ENCODE measurements at regions not wholly inside any gene's neighbourhood (a gene's known extent, or its start where the extent isn't known, plus 50 kb on each side); places are given as distances from the start of the nearest gene placed in this dataset.

GRCh38 chr3:24639061-24639460 is 144.4 kb upstream of the THRB start:
- no peaks in the 10 kb centered on the region for H4K20me1 ChIP-seq (ENCODE audit: control insufficient read depth, extremely low read depth, insufficient read depth, low read length)
- TF ChIP-seq EZH2 (IDR thresholded peaks at IDR 0.05; ENCODE audit: low read length) (no peak), CTCF (optimal IDR thresholded peaks at IDR 0.05 in 1 of 3, IDR thresholded peaks at IDR 0.05 in 1 of 3, conservative IDR thresholded peaks at IDR 0.05 in 1 of 3; ENCODE audit: extremely low read depth in 1 of 3, insufficient read depth in 2 of 3, low read length in 3 of 3) (no peak)
- no peaks in the 10 kb centered on the region for H3K27me3 ChIP-seq (ENCODE audit: control insufficient read depth, extremely low read depth, insufficient read depth, low read length)
- no peaks in the 10 kb centered on the region for H3K4me1 ChIP-seq (ENCODE audit: control insufficient read depth, extremely low read depth, insufficient read depth, low read length)
- no peak overlapping the region for H2AFZ ChIP-seq (ENCODE audit: control insufficient read depth, low read length)
- FAIRE-seq (no peak), DNase-seq (ENCODE audit: low read depth, low spot score) (no peak)
- no peaks in the 10 kb centered on the region for H3K9me3 ChIP-seq (ENCODE audit: control insufficient read depth, low read depth, low read length)
- dilution Hi-C loops (cut with MboI; ENCODE audit: extremely low pct_ligation_motif_present, low sequenced_read_pairs) = no loop called here
- H3K4me3 ChIP-seq (ENCODE audit: control insufficient read depth in 2 of 3, extremely low read depth in 1 of 3, insufficient read depth in 2 of 3, low read depth in 1 of 3, low read length in 3 of 3) = no peak overlapping the region
- no peak overlapping the region for H3K4me2 ChIP-seq (ENCODE audit: control insufficient read depth, extremely low read depth, insufficient read depth, low read depth, low read length)
- H3K27ac ChIP-seq (ENCODE audit: control insufficient read depth, insufficient read depth, low read length) = no peak overlapping the region
- H3K9ac ChIP-seq (ENCODE audit: control insufficient read depth, extremely low read depth, insufficient read depth, low read length) = no peak overlapping the region
- H3K36me3 ChIP-seq (ENCODE audit: control insufficient read depth in 2 of 2, extremely low read depth in 1 of 2, insufficient read depth in 2 of 2, low read length in 2 of 2) = no peaks in the 10 kb centered on the region
- H3K79me2 ChIP-seq (ENCODE audit: control insufficient read depth, insufficient read depth, low read length) = no peaks in the 10 kb centered on the region
- no peaks in the 10 kb centered on the region for H3K9me1 ChIP-seq (ENCODE audit: control insufficient read depth, extremely low read depth, insufficient read depth, low read length)

GRCh38 chr3:24639481-24640329 is 145.1 kb upstream of the THRB start:
- no peak for FAIRE-seq
- no peaks in the 10 kb centered on the region for H3K27me3 ChIP-seq (ENCODE audit: control insufficient read depth, extremely low read depth, insufficient read depth, low read length)
- no peak overlapping the region for H3K4me2 ChIP-seq (ENCODE audit: control insufficient read depth, extremely low read depth, insufficient read depth, low read depth, low read length)
- no peak overlapping the region for H3K27ac ChIP-seq (ENCODE audit: control insufficient read depth, insufficient read depth, low read length)
- no peaks in the 10 kb centered on the region for H3K4me1 ChIP-seq (ENCODE audit: control insufficient read depth, extremely low read depth, insufficient read depth, low read length)
- no peak overlapping the region for H2AFZ ChIP-seq (ENCODE audit: control insufficient read depth, low read length)
- H3K36me3 ChIP-seq (ENCODE audit: control insufficient read depth in 2 of 2, extremely low read depth in 1 of 2, insufficient read depth in 2 of 2, low read length in 2 of 2) = no peaks in the 10 kb centered on the region
- DNase-seq (ENCODE audit: low read depth, low spot score) = no peak
- H4K20me1 ChIP-seq (ENCODE audit: control insufficient read depth, extremely low read depth, insufficient read depth, low read length) = no peaks in the 10 kb centered on the region
- no peaks in the 10 kb centered on the region for H3K9me3 ChIP-seq (ENCODE audit: control insufficient read depth, low read depth, low read length)
- H3K4me3 ChIP-seq (ENCODE audit: control insufficient read depth in 2 of 3, extremely low read depth in 1 of 3, insufficient read depth in 2 of 3, low read depth in 1 of 3, low read length in 3 of 3) = no peak overlapping the region
- dilution Hi-C loops (cut with MboI; ENCODE audit: extremely low pct_ligation_motif_present, low sequenced_read_pairs) = no loop called here
- no peaks in the 10 kb centered on the region for H3K9me1 ChIP-seq (ENCODE audit: control insufficient read depth, extremely low read depth, insufficient read depth, low read length)
- TF ChIP-seq CTCF (optimal IDR thresholded peaks at IDR 0.05 in 1 of 3, IDR thresholded peaks at IDR 0.05 in 1 of 3, conservative IDR thresholded peaks at IDR 0.05 in 1 of 3; ENCODE audit: extremely low read depth in 1 of 3, insufficient read depth in 2 of 3, low read length in 3 of 3) (no peak), EZH2 (IDR thresholded peaks at IDR 0.05; ENCODE audit: low read length) (no peak)
- H3K79me2 ChIP-seq (ENCODE audit: control insufficient read depth, insufficient read depth, low read length) = no peaks in the 10 kb centered on the region
- H3K9ac ChIP-seq (ENCODE audit: control insufficient read depth, extremely low read depth, insufficient read depth, low read length) = no peak overlapping the region
